Right cardiac atrium (tissue), 5 donors: ENCODE measurements at regions not wholly inside any gene's neighbourhood (a gene's known extent, or its start where the extent isn't known, plus 50 kb on each side); places are given as distances from the start of the nearest gene placed in this dataset.

Source experiments
- ATAC-seq, 2 donors: fragments of 200-7000 bp; cut with Tn5 transposase; one replicate each; pipeline versions ENCODE4 v1.8.0 to v1.9.1; 2020; ENCODE audit warnings: moderate library complexity in 2 of 2, mild to moderate bottlenecking in 1 of 2
- DNase-seq, 3 donors: peaks; one replicate each; pipeline ENCODE4 v3.0.0-alpha.2; 2020
- H3K27ac ChIP-seq: one replicate; pipeline ENCODE4 v1.5.1; 2013; ENCODE audit warnings: mild to moderate bottlenecking, low read length, control low read depth, moderate library complexity
- H3K27me3 ChIP-seq: one replicate; pipeline ENCODE4 v1.6.1; 2013; ENCODE audit not compliant: control insufficient read depth, insufficient read depth
- H3K4me1 ChIP-seq: one replicate; pipeline ENCODE4 v1.6.1; 2013; ENCODE audit warnings: low read length; ENCODE audit not compliant: control insufficient read depth, insufficient read depth
- H3K4me3 ChIP-seq: one replicate; pipeline ENCODE4 v1.5.1; 2013; ENCODE audit warnings: low read length, control low read depth
- H3K9me3 ChIP-seq: one replicate; pipeline ENCODE4 v1.6.1; 2013; ENCODE audit warnings: low read length; ENCODE audit not compliant: control insufficient read depth
- WGBS: extraction: QIAGEN DNeasy Blood & Tissue Kit; methylation state at CpG from one replicate; pipeline ENCODE4 v1.1.7; 2013; 5-methylcytosine and 5-hydroxymethylcytosine counted together
- intact Hi-C, 4 donors: fragments of 100-400 bp; cut with DNase I; formaldehyde crosslinking; loops; one replicate each; pipeline versions ENCODE4 v1.11.0 to v1.14.0; 2022 to 2023
- donor health status: healthy with polysubstance abuse.
- donor health status: DM: no; HTN: yes; CAD: no.
- donor health status: DM: no; HTN: no; CAD: no.
- donor health status: DM: no; HTN: yes; CAD: no; lungs with severe emphysema.
- donor health status: DM: yes; HTN: yes; CAD: no.

GRCh38 chr16:72680732-72681131, 367.2 kb downstream of the ZFHX3 start:
- intact Hi-C loops = no loop called here
- H3K9me3 ChIP-seq = no peaks in the 10 kb centered on the region
- H3K27ac ChIP-seq = no peak overlapping the region
- no peak overlapping the region for H3K4me3 ChIP-seq
- WGBS = 98% methylated on average over 2 of the region's 2 CpGs
- DNase-seq (no peak), ATAC-seq (no peak)
- H3K27me3 ChIP-seq = no peaks in the 10 kb centered on the region
- H3K4me1 ChIP-seq = no peaks in the 10 kb centered on the region

- ATAC-seq (no peak), DNase-seq (no peak)
- H3K4me3 ChIP-seq = no peak overlapping the region
- no peaks in the 10 kb centered on the region for H3K27me3 ChIP-seq
- intact Hi-C loops = no loop called here
- no peaks in the 10 kb centered on the region for H3K4me1 ChIP-seq
- no peaks in the 10 kb centered on the region for H3K9me3 ChIP-seq
- no peak overlapping the region for H3K27ac ChIP-seq
These were observed 368.1 kb downstream of the ZFHX3 start for GRCh38 chr16:72679856-72680255.

GRCh38 chr16:72677662-72678447, 370.1 kb downstream of the ZFHX3 start:
- WGBS = 96% methylated on average over 2 of the region's 2 CpGs
- intact Hi-C loops = no loop called here

GRCh38 chr16:72673118-72673517, 374.8 kb downstream of the ZFHX3 start:
- intact Hi-C loops = no loop called here
- ATAC-seq = no peak
- Histone ChIP-seq H3K9me3 (no peaks in the 10 kb centered on the region), H3K4me1 (no peaks in the 10 kb centered on the region), H3K4me3 (no peak overlapping the region), H3K27me3 (no peaks in the 10 kb centered on the region), H3K27ac (no peak overlapping the region)
- WGBS = 75% methylated on average over 1 of the region's 1 CpG
- no peak for DNase-seq

More at GRCh38 chr16:72677662-72678447, 370.1 kb downstream of the ZFHX3 start:
- Histone ChIP-seq H3K27ac (no peak overlapping the region), H3K4me3 (no peak overlapping the region), H3K9me3 (no peaks in the 10 kb centered on the region), H3K4me1 (no peaks in the 10 kb centered on the region), H3K27me3 (no peaks in the 10 kb centered on the region)
- DNase-seq = no peak
- no peak for ATAC-seq

- Histone ChIP-seq H3K4me1 (no peaks in the 10 kb centered on the region), H3K4me3 (no peak overlapping the region), H3K27ac (no peak overlapping the region), H3K9me3 (no peaks in the 10 kb centered on the region), H3K27me3 (no peaks in the 10 kb centered on the region)
- WGBS = 92% methylated on average over 2 of the region's 2 CpGs
- ATAC-seq = no peak
- DNase-seq = no peak
- intact Hi-C loops = no loop called here
These were observed 381.7 kb downstream of the ZFHX3 start for GRCh38 chr16:72666267-72666666.

GRCh38 chr16:72665701-72666100, 382.2 kb downstream of the ZFHX3 start:
- Histone ChIP-seq H3K9me3 (no peaks in the 10 kb centered on the region), H3K27ac (no peak overlapping the region), H3K4me1 (no peaks in the 10 kb centered on the region), H3K4me3 (peak overlapping the region; percentile 92), H3K27me3 (no peaks in the 10 kb centered on the region)
- DNase-seq (no peak), ATAC-seq (no peak)
- WGBS = 20% methylated on average over 4 of the region's 4 CpGs
- intact Hi-C loops = no loop called here

- H3K4me1 ChIP-seq = no peaks in the 10 kb centered on the region
- intact Hi-C loops = no loop called here
- no peak overlapping the region for H3K27ac ChIP-seq
- DNase-seq = peak; percentile 97 to 98 (median 98)
- peak overlapping the region; percentile 92 for H3K4me3 ChIP-seq
- peak; percentile 100 for ATAC-seq
- no peaks in the 10 kb centered on the region for H3K9me3 ChIP-seq
- no peaks in the 10 kb centered on the region for H3K27me3 ChIP-seq
- WGBS = under 1% methylated on average over 60 of the region's 60 CpGs
These were observed 383.2 kb downstream of the ZFHX3 start for GRCh38 chr16:72664509-72665408.

GRCh38 chr16:72664056-72664508, 383.8 kb downstream of the ZFHX3 start:
- no peaks in the 10 kb centered on the region for H3K9me3 ChIP-seq
- H3K27me3 ChIP-seq = no peaks in the 10 kb centered on the region
- H3K27ac ChIP-seq = no peak overlapping the region
- no peak for ATAC-seq
- H3K4me3 ChIP-seq = peak overlapping the region; percentile 92
- no peak for DNase-seq
- intact Hi-C loops = no loop called here
- no peaks in the 10 kb centered on the region for H3K4me1 ChIP-seq
- 2% methylated on average over 18 of the region's 18 CpGs for WGBS

GRCh38 chr16:72658888-72659717, 388.8 kb downstream of the ZFHX3 start:
- Histone ChIP-seq H3K27me3 (peaks cover 2% of the 10 kb centered on the region), H3K4me1 (no peaks in the 10 kb centered on the region), H3K27ac (no peak overlapping the region), H3K9me3 (no peaks in the 10 kb centered on the region), H3K4me3 (no peak overlapping the region)
- DNase-seq (no peak), ATAC-seq (no peak)
- WGBS = 88% methylated on average over 5 of the region's 5 CpGs
- intact Hi-C loops = no loop called here

GRCh38 chr16:72657791-72658190, 390.1 kb downstream of the ZFHX3 start:
- intact Hi-C loops = no loop called here
- H3K27ac ChIP-seq = no peak overlapping the region
- DNase-seq = no peak
- H3K27me3 ChIP-seq = peaks cover 2% of the 10 kb centered on the region
- no peak for ATAC-seq
- H3K4me3 ChIP-seq = no peak overlapping the region
- no peaks in the 10 kb centered on the region for H3K4me1 ChIP-seq
- no peaks in the 10 kb centered on the region for H3K9me3 ChIP-seq
